H1 (cell line): ENCODE measurements at regions not wholly inside any gene's neighbourhood (a gene's known extent, or its start where the extent isn't known, plus 50 kb on each side); places are given as distances from the start of the nearest gene placed in this dataset.

ENCODE experiments used
- CTCF ChIA-PET: fragments of 300-600 bp; sonication (Branson Sonifier 250); formaldehyde crosslinking; loops from one replicate; lab custom pipeline; 2021; ENCODE audit not compliant: partially characterized antibody; lab: Charles Lee
- POLR2A ChIA-PET: fragments of 300-600 bp; sonication (Branson Sonifier 250); formaldehyde crosslinking; loops from one replicate; lab custom pipeline; 2021; ENCODE audit warnings: inconsistent platforms; ENCODE audit not compliant: partially characterized antibody; lab: Charles Lee
- DNase-seq, 2 experiments: peaks; one replicate each; pipeline versions ENCODE4 v3.0.0 to v3.0.0-alpha.2; 2010 to 2022; ENCODE audit warnings: low spot score in 2 of 2, low read depth in 1 of 2, mixed read lengths in 1 of 2
- FAIRE-seq: peaks from 2 replicates; lab custom pipeline; 2011; peaks lifted over from hg19 to GRCh38; lab: Jason Lieb, UNC
- H2AFZ ChIP-seq: 2 replicates; pipeline ENCODE4 v1.8.1; 2012; ENCODE audit warnings: low read length, inconsistent platforms
- H2AK5ac ChIP-seq: 2 replicates; pipeline ENCODE4 v1.6.1; 2013; ENCODE audit warnings: low read depth, low read length
- H2BK120ac ChIP-seq: replicated peaks from 2 replicates; pipeline ENCODE3; 2013; ENCODE audit warnings: low read depth, low read length, inconsistent platforms
- H2BK12ac ChIP-seq: 2 replicates; pipeline ENCODE4 v1.6.1; 2013; ENCODE audit warnings: low read depth, low read length
- H2BK15ac ChIP-seq: 2 replicates; pipeline ENCODE4 v1.6.1; 2013; ENCODE audit warnings: low read length
- H2BK20ac ChIP-seq: 2 replicates; pipeline ENCODE4 v1.6.1; 2013; ENCODE audit warnings: low read length
- H2BK5ac ChIP-seq: 2 replicates; pipeline ENCODE4 v1.6.1; 2013; ENCODE audit warnings: low read depth, low read length
- H3K14ac ChIP-seq: 2 replicates; pipeline ENCODE4 v1.6.1; 2013; ENCODE audit warnings: inconsistent platforms; ENCODE audit not compliant: insufficient read length
- H3K18ac ChIP-seq: 2 replicates; pipeline ENCODE4 v1.6.1; 2013; ENCODE audit warnings: low read length; ENCODE audit errors: extremely low read depth
- H3K23ac ChIP-seq: 2 replicates; pipeline ENCODE4 v1.6.1; 2013; ENCODE audit warnings: inconsistent platforms; ENCODE audit not compliant: insufficient read length
- H3K23me2 ChIP-seq: 2 replicates; pipeline ENCODE4 v1.6.1; 2013; ENCODE audit warnings: low read depth, low read length
- H3K27ac ChIP-seq: 2 replicates; pipeline ENCODE4 v1.6.1; 2011; ENCODE audit warnings: low read depth, low read length, inconsistent platforms
- H3K27me3 ChIP-seq, 4 experiments: replicated peaks in 1 of 4; 1 replicate in 1 of 4; 2 replicates in 3 of 4; pipeline versions ENCODE4 v1.6.1 to v1.8.1; 2011 to 2013; ENCODE audit warnings: low read length in 3 of 4, mild to moderate bottlenecking in 3 of 4, inconsistent platforms in 2 of 4, mixed read lengths in 2 of 4, moderate library complexity in 1 of 4; ENCODE audit not compliant: control insufficient read depth in 3 of 4, insufficient read depth in 3 of 4; ENCODE audit errors: extremely low read depth in 1 of 4
- H3K36me3 ChIP-seq, 4 experiments: 2 replicates each; pipeline versions ENCODE4 v1.6.1 to v1.8.1; 2011 to 2013; ENCODE audit warnings: mild to moderate bottlenecking in 4 of 4, low read length in 3 of 4, moderate library complexity in 2 of 4, control low read depth in 1 of 4, inconsistent platforms in 1 of 4; ENCODE audit not compliant: insufficient read depth in 4 of 4, control insufficient read depth in 2 of 4
- H3K4ac ChIP-seq: replicated peaks from 2 replicates; pipeline ENCODE3; 2013; ENCODE audit warnings: low read length, low read depth, mixed read lengths, inconsistent platforms; ENCODE audit not compliant: insufficient read length
- H3K4me1 ChIP-seq, 4 experiments: replicated peaks in 1 of 4; 1 replicate in 1 of 4; 2 replicates in 3 of 4; pipeline versions ENCODE4 v1.6.1 to v1.8.1; 2011 to 2013; ENCODE audit warnings: low read length in 3 of 4, inconsistent platforms in 2 of 4, mixed read lengths in 1 of 4; ENCODE audit not compliant: insufficient read depth in 4 of 4, control insufficient read depth in 3 of 4
- H3K4me2 ChIP-seq, 2 experiments: 2 replicates each; pipeline versions ENCODE4 v1.6.1 to v1.8.1; 2011 to 2013; ENCODE audit warnings: low read depth in 2 of 2, low read length in 2 of 2, control low read depth in 1 of 2, inconsistent platforms in 1 of 2, mild to moderate bottlenecking in 1 of 2; ENCODE audit not compliant: insufficient read depth in 1 of 2
- H3K4me3 ChIP-seq, 4 experiments: fragments of 200-600, 300-600 bp in 1 of 4; sonication (generic), shearing (Covaris generic), sonication (Bioruptor Twin) in 1 of 4; 2 replicates each; pipeline versions ENCODE4 v1.5.1 to v1.8.1; 2011 to 2016; ENCODE audit warnings: low read length in 4 of 4, low read depth in 3 of 4, control low read depth in 2 of 4, inconsistent platforms in 2 of 4, mild to moderate bottlenecking in 2 of 4, mixed read lengths in 1 of 4, moderate library complexity in 1 of 4; ENCODE audit not compliant: insufficient read depth in 2 of 4; ENCODE audit errors: extremely low read depth in 1 of 4
- H3K56ac ChIP-seq: replicated peaks from 2 replicates; pipeline ENCODE3; 2013; ENCODE audit warnings: low read depth, mild to moderate bottlenecking, mixed read lengths, low read length, inconsistent platforms; ENCODE audit not compliant: insufficient read length
- H3K79me1 ChIP-seq: 2 replicates; pipeline ENCODE4 v1.6.1; 2013; ENCODE audit warnings: low read depth, low read length, control low read depth
- H3K79me2 ChIP-seq, 2 experiments: 2 replicates each; pipeline versions ENCODE4 v1.6.1 to v1.8.1; 2012 to 2013; ENCODE audit warnings: low read length in 2 of 2, mild to moderate bottlenecking in 2 of 2, inconsistent platforms in 1 of 2; ENCODE audit not compliant: insufficient read depth in 2 of 2, control insufficient read depth in 1 of 2
- H3K9ac ChIP-seq, 4 experiments: replicated peaks in 1 of 4; 1 replicate in 1 of 4; 2 replicates in 3 of 4; pipeline versions ENCODE4 v1.6.1 to v1.8.1; 2011 to 2013; ENCODE audit warnings: low read depth in 3 of 4, low read length in 3 of 4, control low read depth in 2 of 4, mild to moderate bottlenecking in 2 of 4, moderate library complexity in 2 of 4, inconsistent platforms in 1 of 4; ENCODE audit errors: extremely low read depth in 1 of 4
- H3K9me3 ChIP-seq, 2 experiments: 2 replicates each; pipeline versions ENCODE4 v1.6.1 to v1.8.1; 2012 to 2013; ENCODE audit warnings: mild to moderate bottlenecking in 2 of 2, moderate library complexity in 2 of 2, control low read depth in 1 of 2, inconsistent platforms in 1 of 2, low read depth in 1 of 2, low read length in 1 of 2, mixed read lengths in 1 of 2; ENCODE audit not compliant: insufficient read depth in 2 of 2
- H4K20me1 ChIP-seq, 2 experiments: replicated peaks in 1 of 2; 2 replicates each; pipeline versions ENCODE3 to v1.8.1; 2011 to 2013; ENCODE audit warnings: inconsistent platforms in 2 of 2, low read length in 2 of 2, mild to moderate bottlenecking in 1 of 2; ENCODE audit not compliant: insufficient read depth in 2 of 2, control insufficient read depth in 1 of 2
- H4K5ac ChIP-seq: 2 replicates; pipeline ENCODE4 v1.6.1; 2013; ENCODE audit warnings: low read length, low read depth, mixed read lengths, inconsistent platforms; ENCODE audit not compliant: insufficient read length
- H4K8ac ChIP-seq: 2 replicates; pipeline ENCODE4 v1.8.0; 2013; ENCODE audit warnings: mild to moderate bottlenecking, moderate library complexity, low read length, inconsistent platforms; ENCODE audit not compliant: insufficient read depth; ENCODE audit errors: extremely low read depth
- H4K91ac ChIP-seq: replicated peaks from 2 replicates; pipeline ENCODE3; 2013; ENCODE audit warnings: low read length, mixed read lengths, inconsistent platforms; ENCODE audit not compliant: insufficient read length
- BCL11A ChIP-seq, 2 experiments: IDR thresholded peaks; one replicate each; pipeline ENCODE4 v1.6.1; 2011; ENCODE audit warnings: low read depth in 2 of 2, low read length in 2 of 2, mild to moderate bottlenecking in 2 of 2
- EP300 ChIP-seq, 2 experiments: IDR thresholded peaks; 1 replicate in 1 of 2; 2 replicates in 1 of 2; pipeline ENCODE4 v1.6.1; 2011 to 2012; ENCODE audit warnings: low read depth in 2 of 2, low read length in 2 of 2, mild to moderate bottlenecking in 2 of 2, borderline replicate concordance in 1 of 2, inconsistent platforms in 1 of 2, moderate library complexity in 1 of 2
- FOSL1 ChIP-seq: IDR thresholded peaks from 2 replicates; pipeline ENCODE4 v1.6.1; 2011; ENCODE audit warnings: mild to moderate bottlenecking, low read depth, low read length, moderate library complexity; ENCODE audit not compliant: insufficient read depth
- JUN ChIP-seq: IDR thresholded peaks from 2 replicates; pipeline ENCODE4 v1.6.1; 2011; ENCODE audit warnings: low read depth, mild to moderate bottlenecking, improper control_type of control experiment, low read length
- NANOG ChIP-seq: IDR thresholded peaks from 2 replicates; pipeline ENCODE4 v1.6.1; 2011; ENCODE audit warnings: low read length, low read depth, mild to moderate bottlenecking, inconsistent platforms; ENCODE audit not compliant: insufficient read depth, poor library complexity, severe bottlenecking
- SIRT6 ChIP-seq: IDR thresholded peaks from one replicate; pipeline ENCODE4 v1.7.1; 2012; ENCODE audit warnings: low read length, inconsistent platforms
- SRF ChIP-seq: IDR thresholded peaks from 2 replicates; pipeline ENCODE4 v1.6.1; 2011; ENCODE audit warnings: mild to moderate bottlenecking, low read depth, low read length, moderate library complexity
- TAF1 ChIP-seq: IDR thresholded peaks from 2 replicates; pipeline ENCODE4 v1.6.1; 2011; ENCODE audit warnings: mild to moderate bottlenecking, low read depth, low read length
- TBP ChIP-seq: IDR thresholded peaks from 2 replicates; pipeline ENCODE4 v1.6.1; 2011; ENCODE audit warnings: low read depth, low read length, improper control_type of control experiment
- YY1 ChIP-seq: IDR thresholded peaks from 2 replicates; pipeline ENCODE4 v1.6.1; 2011; ENCODE audit warnings: low read depth, mild to moderate bottlenecking, low read length
- WGBS, 2 experiments: shearing (Covaris generic) in 1 of 2; methylation state at CpG; one replicate each; pipeline versions ENCODE4 v1.1.6 to v1.1.7; 2013 to 2015; ENCODE audit warnings: low lambda C conversion rate in 2 of 2, mixed read lengths in 2 of 2, inconsistent platforms in 1 of 2, low coverage in 1 of 2, missing lambda C conversion rate in 1 of 2; ENCODE audit not compliant: insufficient replicate concordance in 2 of 2, insufficient coverage in 1 of 2, insufficient read length in 1 of 2; ENCODE audit errors: extremely low coverage in 1 of 2, missing lambda C conversion rate in 1 of 2; 5-methylcytosine and 5-hydroxymethylcytosine counted together
- TF ChIP-seq, protein P1 (sequence below): IDR thresholded peaks from 2 replicates; pipeline ENCODE4 v1.6.1; 2012; ENCODE audit warnings: inconsistent platforms

DNA sequence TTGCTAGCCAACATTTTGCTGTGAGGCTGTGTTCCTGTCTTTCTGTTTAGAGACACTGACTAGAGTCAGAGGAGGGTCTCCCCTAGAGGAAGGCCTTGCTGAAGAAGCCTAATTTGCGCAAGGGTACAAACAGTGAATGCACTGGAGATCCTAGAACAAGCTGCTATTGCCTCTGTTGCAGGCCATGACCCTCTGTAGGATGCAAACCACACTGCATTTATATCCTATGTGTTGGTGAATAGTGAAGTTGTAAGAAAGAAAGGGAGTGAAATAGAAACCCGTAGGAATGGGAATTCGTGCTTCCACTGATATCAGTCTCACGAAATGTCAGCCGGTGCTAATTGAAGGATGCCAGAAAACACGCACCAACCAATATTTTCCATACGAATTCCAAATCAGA is 88.2 kb downstream of the GJA1 start:
- H4K20me1 ChIP-seq, result no peaks in the 10 kb centered on the region
- no peaks in the 10 kb centered on the region for H3K79me1 ChIP-seq
- no peak overlapping the region for H4K5ac ChIP-seq
- H3K56ac ChIP-seq, result no peak overlapping the region
- H3K4ac ChIP-seq, result no peak overlapping the region
- H2BK15ac ChIP-seq, result no peak overlapping the region
- TF ChIP-seq SIRT6 (no peak), SRF (no peak), TAF1 (no peak), TBP (no peak), JUN (no peak), NANOG (no peak), BCL11A (IDR thresholded peaks at IDR 0.05; ENCODE audit: low read depth in 2 of 2, low read length in 2 of 2) (no peak), FOSL1 (no peak), YY1 (no peak), EP300 (IDR thresholded peaks at IDR 0.05; ENCODE audit: borderline replicate concordance in 1 of 2, low read depth in 2 of 2, low read length in 2 of 2) (no peak)
- TF ChIP-seq, protein P1, sequence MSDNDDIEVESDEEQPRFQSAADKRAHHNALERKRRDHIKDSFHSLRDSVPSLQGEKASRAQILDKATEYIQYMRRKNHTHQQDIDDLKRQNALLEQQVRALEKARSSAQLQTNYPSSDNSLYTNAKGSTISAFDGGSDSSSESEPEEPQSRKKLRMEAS, result no peak
- H2BK120ac ChIP-seq, result no peak overlapping the region
- H3K4me1 ChIP-seq, result peaks cover 0 to 13% (median 4%) of the 10 kb centered on the region in 4 experiments; a peak in 3 of 7 replicates
- H3K23me2 ChIP-seq, result no peaks in the 10 kb centered on the region
- H3K4me3 ChIP-seq, result no peak overlapping the region
- no peaks in the 10 kb centered on the region for H3K9me3 ChIP-seq
- H2BK20ac ChIP-seq, result 0 out of 2 replicates have a peak overlapping the region, but pooled peaks have one; percentile 36
- POLR2A ChIA-PET, result no interaction called here
- H3K79me2 ChIP-seq, result no peaks in the 10 kb centered on the region
- H3K14ac ChIP-seq, result no peak overlapping the region
- no peaks in the 10 kb centered on the region for H3K27me3 ChIP-seq
- WGBS, 2 experiments, result 81% methylated on average over 7 of the region's 7 CpGs; no CpG with 5 or more reads in 1 of the 2 experiments
- peak overlapping the region; percentile 89 for H2AFZ ChIP-seq
- no peak overlapping the region for H2AK5ac ChIP-seq
- CTCF ChIA-PET, result interaction anchor here (1.5 to 2.3 kb wide), 3 partner anchors 12 to 176 kb away, joined by 3 to 8 read pairs (median 3); no protein-coding TSS in a partner anchor
- no peaks in the 10 kb centered on the region for H3K36me3 ChIP-seq
- no peak overlapping the region for H2BK12ac ChIP-seq
- H4K8ac ChIP-seq, result no peak overlapping the region
- H3K27ac ChIP-seq, result no peak overlapping the region
- H3K23ac ChIP-seq, result no peak overlapping the region
- no peak overlapping the region for H3K9ac ChIP-seq
- no peak overlapping the region; the same call in 1 of the 2 replicates for H3K18ac ChIP-seq
- FAIRE-seq (no peak), DNase-seq (no peak)
- H4K91ac ChIP-seq, result no peak overlapping the region
- H2BK5ac ChIP-seq, result no peak overlapping the region
- no peak overlapping the region for H3K4me2 ChIP-seq
